Activated CD4-positive, CD25-positive, alpha-beta regulatory T cell treated with anti-CD3 and anti-CD28 coated beads, Interleukin-2, amount 50 U/mL, for 24 hours (primary cell): ENCODE measurements at regions not wholly inside any gene's neighbourhood (a gene's known extent, or its start where the extent isn't known, plus 50 kb on each side); places are given as distances from the start of the nearest gene placed in this dataset.
A peak's percentile ranks its signal among the peaks of the same experiment; 100 is the strongest.
"Not testable (repeated sequence)": the region's sequence is repeated elsewhere in the genome, so short reads cannot be mapped to it uniquely, and the experiment has no call there.

Experiments
- ATAC-seq, 2 donors: fragments of 150-1000 bp; cut with Tn5 transposase; one replicate each; pipeline ENCODE4 v1.10.0; 2021; ENCODE audit warnings: mild to moderate bottlenecking in 1 of 2, moderate library complexity in 1 of 2

DNA sequence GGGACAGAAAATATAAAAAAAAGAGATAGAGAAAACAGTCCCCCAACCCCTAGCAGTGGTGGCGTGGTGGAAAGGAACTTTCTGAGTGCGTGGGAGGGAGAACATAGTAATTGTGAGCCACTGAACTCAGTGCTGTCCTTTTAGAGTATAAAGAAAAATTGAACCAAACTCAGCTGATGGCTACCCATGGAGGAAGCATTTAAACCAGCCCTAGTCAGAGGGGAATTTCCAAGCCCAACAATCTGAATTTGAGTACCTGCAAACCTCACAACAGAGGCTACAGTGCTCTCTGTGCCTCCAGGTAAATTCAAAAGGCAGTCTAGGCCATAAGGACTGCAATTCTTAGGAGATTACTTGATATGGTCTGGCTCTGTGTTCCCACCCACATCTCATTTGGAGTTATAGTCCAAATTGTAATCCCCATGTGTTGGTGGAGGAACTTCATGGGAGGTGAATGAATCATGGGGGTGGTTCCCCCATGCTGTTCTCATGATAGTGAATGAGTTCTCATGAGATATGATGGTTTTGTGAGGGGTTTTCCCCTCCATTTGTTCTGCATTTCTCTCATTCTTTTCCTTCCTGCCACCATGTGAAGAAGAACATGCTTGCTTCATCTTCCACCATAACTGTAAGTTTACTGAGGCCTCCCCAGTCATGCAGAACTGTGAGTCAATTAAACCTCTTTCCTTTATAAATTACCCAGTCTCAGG lies 687.8 kb downstream of the FAM181B start:
- peak in 1 of 2 donors; percentile 10 for ATAC-seq

DNA sequence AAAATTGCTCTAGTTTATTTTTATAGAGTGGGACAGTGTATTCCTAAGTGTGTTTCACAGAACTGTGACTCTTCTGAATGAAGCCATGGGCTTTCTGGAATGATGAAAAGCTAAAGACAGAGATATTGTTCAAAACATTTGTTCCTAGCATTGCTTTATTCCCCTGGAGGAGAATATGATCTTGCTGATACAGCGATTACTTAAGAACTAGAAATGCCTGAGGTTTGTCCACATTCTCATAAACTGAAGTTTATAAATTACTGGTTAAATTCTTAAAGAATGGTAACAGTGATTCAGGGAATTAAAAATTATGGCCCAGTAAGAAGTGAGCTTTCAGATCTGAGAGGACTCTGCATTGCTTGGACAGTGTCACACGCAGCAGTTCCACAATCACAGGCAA lies 690.3 kb downstream of the FAM181B start:
- ATAC-seq = no peak

DNA sequence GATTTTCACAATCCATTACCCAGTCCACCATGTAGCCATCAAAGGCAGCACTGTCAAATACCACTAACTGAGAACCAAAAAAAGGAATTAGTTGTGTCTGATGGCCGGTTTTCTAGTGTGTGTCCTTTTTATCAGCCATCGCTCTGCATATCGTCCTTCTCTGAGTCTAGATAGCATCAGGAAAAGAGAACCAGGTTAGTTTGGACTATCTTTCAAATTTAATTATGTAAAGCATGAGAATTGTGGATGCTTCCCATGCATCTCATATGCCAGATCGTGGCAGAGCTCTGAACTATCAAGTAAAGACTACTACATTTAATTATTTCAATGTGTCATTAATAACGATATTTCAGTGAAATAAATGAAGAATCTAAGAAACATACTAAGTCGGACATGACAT lies 691.9 kb downstream of the FAM181B start:
- no peak for ATAC-seq

DNA sequence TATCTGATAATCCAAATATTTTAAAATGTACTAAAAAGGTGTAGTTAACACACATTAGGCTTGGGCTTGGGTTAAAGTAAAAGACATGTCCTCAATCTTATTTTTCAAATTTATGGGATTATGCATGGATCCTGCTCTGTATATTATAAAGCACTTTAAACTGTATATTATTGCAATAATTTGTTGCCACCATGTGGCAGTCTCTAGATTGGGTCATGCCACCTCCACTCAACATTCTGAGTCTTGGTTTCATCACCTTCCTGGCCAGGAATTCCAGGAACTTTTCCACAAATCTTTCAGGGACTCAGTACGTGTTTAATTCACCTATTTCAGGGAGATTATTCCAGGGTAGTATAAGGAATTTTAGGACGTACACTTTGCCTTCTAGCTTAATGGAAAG lies 695.5 kb downstream of the FAM181B start:
- ATAC-seq = no peak

DNA sequence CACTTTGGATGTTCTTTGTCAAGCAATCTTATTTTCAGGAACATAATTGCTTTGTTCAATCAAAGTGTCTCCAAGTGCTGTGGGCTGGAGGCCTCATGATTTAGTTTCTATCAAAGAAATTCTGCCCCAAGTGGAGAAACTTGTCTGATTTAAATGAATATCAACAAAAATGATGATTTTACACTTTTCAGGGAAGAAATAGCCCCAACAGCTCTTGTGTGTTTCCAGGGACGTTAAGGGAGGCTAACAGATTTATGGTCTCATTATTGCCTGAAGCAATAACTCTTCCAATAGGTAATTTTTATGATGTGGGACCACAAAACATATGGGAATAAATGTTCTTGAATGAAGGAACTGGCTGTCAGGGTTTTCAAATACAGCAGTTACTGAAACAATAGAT lies 699.1 kb downstream of the FAM181B start:
- ATAC-seq = no peak

DNA sequence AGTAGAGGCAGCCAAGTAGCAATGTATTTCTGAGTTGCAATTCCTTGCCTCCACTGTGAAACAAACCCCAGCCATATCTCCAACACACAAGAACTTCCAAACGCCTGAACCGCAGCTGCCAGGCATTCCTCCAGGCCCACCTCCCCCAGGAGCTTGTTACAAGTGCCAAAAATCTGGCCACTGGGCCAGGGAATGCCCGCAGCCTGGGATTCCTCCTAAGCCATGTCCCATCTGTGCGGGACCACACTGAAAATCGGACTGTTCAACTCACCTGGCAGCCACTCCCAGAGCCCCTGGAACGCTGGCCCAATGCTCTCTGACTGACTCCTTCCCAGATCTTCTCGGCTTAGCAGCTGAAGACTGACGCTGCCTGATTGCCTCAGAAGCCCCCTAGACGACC lies 706.3 kb downstream of the FAM181B start:
- not testable (repeated sequence) for ATAC-seq

DNA sequence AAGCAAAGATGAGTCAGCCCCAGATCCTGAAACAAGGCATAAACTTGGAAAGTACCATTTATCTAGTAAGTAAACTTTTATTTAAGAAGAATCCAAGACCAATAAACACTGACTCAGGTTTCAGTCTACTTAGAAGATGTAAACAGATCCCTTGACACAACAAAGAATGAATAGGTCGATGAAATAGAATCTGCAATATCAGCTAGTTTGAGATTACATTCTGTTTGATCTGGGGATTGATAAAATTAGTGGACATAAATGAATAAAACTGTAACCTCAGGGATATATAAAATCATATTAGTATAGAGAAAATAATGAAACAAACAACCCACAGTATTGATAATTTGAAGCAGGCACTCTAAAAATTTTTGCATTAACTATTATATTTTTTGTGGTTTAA lies 708.9 kb downstream of the FAM181B start:
- no peak for ATAC-seq

DNA sequence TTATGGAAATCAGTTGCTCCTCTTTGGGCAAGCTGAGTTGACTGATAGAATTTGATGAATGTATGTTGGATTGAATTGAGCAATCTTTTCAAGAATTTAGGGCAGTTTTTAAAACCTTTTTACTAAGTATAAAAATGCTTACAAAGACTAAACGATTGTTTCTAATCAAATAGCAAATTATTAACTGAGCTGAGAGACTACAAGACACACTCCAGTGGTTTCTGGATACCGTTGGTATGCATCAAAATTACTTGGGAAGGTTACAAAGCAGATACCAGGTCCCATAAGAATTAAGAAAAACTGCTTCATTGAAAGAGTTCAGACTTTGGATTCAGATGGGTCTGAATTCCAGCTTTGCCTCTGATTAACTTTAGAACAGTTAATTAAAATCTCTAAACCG lies 721.4 kb downstream of the FAM181B start:
- no peak for ATAC-seq

DNA sequence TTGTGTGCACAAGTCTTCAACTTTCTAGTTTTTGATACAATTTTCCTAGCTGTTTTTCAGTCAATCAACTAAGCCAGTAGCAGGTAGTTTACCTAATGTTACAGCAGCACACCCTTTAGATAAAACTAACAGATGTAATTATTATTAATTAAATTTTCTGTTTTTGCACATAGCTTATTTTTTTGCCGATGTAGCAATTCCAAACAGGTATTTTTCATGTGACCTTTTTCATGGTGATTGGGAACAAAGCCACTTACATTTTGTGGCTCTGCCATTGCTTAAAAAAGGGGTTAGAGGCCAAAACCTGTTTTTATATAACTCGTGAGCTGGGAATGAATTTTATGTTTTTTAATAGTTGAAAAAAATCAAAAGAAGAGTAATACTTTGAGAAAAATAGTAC lies 724.5 kb downstream of the FAM181B start:
- ATAC-seq = no peak

DNA sequence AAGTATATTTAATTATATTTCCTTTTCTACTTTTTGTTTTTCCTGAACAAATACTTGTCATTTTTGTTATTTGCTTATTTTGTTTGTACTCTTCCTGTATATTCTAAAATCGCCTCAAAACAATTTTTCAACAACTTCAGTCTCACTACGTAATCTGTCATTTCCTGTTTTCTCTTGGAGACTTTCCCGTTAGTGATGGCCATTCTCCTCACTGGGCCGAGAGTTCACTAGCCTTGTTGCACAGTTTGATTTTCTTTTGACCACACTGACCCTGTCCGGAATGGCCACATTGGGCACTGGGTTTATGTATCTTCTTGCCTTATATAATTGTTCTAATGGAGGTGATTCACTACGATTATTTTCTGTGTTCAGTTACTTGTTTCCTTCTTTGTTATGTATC lies 726.1 kb downstream of the FAM181B start:
- ATAC-seq = no peak

DNA sequence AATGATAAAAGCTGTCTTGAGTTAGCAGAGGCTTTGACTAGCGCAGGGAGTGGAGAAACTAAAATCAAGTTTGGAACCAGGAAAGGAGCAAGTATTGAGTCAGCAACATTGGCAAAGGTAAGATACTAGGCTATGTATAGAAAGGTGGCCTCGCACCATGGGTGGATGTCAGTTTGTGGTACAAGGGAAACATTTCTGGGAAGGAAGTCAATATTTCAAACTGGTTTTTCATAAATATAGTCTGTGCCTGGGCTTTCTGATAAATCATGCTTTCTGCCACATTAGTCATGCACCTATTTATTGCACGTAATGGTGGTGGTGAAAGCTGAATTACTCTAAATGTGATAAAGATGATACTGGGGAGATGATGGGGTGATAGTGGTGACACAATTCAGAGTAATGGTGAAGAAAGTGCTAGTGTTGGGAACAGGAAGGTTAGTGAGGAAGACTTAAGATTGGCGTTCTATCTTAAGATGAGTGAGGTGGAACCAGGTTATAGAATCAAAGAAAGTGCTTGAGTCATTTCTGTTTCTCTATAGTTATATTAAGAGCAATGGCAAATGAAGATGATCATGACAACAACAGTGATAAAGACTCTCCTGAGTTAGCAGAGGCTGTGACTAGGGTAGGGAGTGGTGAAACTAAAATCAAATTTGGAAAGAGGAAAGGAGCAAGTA lies 729.0 kb downstream of the FAM181B start:
- ATAC-seq = peak; percentile 68 to 73

DNA sequence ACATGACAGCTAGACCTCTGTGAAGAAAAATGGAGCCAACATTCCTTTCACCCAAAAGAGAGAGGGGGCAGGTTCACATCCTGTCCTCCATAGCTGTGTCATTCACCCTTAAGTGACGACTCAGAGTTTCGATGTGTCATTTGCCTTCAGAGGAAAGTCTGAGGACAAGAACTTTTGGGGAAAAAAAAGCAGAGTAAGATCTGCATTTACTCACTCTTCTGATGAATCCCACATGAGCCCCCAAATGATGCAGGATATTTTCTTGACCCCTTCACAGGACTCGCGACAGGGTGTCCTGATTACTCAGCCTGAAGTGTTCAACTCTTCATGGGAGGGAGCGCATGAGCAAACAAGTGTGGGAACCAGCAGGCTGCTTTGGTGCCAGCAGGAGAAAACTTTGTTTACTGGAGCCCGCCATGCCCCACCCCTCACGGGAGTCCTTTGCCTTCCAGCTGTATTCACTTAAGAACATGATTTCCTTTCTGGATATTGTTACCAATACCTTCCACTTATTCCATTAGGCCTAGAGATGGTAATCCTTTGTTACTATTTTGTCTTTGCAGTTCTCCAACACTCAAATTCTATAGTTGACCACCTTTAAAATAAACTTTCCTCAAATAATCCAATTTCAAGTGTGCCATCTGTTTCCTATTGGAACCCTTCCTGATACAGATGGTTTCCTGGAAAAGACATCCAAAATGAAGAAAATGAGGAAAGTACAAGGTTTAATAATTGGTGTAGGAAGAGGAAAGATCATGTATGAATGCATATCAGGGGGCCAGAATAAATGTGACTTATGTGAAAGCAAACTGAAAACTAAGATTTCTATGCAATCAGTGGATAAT lies 729.8 kb downstream of the FAM181B start:
- peak in 1 of 2 donors; percentile 7 for ATAC-seq

DNA sequence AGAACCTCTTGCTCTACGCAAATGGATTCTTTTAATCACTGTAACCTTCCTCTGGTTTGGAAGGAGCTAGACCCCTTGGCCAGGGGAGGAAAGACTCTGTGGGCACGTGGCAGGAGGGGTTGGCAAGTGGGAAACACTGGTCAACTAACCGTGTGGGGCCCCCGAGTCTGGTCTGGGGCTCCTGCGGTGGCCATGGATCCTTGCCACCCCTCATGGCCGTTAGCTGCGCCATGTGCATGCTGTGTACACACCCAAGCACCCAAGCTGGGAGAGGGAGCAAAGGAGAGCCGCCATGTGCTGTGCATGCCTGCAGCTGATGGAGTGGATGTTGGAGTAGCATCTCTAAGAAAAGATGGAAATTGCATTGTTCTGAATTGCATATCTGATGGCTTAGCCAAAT lies 730.6 kb downstream of the FAM181B start:
- ATAC-seq = no peak

DNA sequence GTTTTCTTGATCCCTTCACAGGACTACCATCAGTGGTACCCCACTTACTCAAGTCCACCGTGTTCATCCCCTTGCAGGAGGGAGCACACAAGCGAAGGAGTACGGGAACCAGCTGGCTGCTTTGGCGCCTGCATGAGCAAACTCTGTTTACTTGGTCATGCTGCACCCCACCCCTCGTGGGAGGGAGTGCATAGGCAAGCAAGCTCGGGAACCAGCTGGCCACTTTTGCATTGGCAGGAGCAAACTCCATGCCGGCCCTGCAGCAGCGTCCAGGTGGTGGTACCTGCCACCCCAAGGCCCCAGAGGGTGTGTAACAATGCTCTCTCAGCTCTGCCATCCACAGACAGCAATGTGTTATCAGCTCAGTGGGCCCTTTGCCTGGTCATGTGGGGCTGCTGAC lies 737.8 kb downstream of the FAM181B start:
- no peak for ATAC-seq

DNA sequence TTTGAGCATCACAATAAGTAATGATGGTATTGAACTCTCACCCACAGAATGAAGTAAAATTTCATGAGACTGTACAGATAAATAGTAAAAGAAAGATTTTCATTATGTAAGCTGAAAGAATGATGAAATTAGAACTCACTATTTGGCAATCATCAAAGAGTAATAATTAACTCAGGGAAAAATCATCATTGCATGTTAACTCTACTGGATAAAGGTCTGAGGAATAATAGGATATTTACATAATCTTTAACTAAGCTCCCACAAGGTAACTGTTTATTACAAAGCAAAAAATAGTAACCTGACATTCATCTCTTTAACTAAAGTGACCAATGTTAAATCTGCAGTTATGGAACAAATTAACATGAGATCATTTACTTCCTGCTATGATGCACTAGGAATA lies 739.9 kb downstream of the FAM181B start:
- ATAC-seq = no peak

DNA sequence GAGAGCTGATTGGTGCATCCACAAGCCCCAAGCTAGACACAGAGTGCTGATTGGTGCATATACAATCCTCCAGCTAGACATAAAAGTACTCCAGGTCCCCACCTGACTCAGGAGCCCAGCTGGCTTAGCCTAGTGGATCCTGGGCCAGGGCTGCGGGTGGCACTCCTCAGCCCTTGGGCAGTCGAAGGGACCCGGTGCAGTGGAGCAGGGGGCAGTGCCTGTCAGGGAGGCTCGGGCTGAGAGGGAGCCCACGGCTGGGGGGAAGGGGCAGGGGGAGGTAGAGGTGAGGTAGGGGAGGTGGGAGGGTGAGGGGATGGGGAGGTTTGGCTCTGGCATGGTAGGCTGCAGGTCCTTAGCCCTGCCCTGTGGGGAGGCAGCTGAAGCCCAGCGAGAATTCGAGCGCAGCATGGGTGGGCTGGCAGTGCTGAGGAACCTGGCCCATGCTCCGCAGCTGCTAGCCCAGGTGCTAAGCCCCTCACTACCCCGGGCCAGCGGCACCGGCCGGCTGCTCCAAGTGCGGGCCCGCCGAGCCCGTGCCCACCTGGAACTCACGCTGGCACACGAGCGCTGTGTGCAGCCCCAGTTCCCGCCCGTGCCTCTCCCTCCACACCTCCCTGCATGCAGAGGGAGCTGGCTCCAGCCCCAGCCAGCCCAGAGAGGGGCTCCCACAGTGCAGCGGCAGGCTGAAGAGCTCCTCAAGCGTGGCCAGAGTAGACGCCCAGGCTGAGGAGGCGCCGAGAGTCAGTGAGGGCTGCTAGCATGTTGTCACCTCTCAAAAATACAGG lies 742.8 kb downstream of the FAM181B start:
- no peak for ATAC-seq

DNA sequence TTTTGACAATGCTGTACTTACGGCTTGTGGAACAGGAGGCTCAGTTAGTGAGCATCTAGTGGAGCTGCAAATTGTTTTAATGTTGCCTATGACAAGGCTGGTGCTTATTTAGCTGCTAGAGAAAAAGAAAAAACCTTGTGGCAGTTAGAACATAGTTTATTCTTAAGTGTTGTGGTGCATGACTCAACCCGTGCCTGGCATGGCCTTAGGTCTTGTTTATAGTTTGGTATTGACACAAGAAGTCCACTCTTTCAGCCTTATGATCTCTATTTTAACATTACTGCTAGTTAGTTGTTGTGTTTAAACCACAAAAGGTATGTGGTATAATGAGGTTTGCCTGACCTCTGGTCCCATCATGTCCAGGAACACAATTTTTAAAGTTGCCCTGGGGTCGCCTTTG lies 744.6 kb downstream of the FAM181B start:
- ATAC-seq = no peak

DNA sequence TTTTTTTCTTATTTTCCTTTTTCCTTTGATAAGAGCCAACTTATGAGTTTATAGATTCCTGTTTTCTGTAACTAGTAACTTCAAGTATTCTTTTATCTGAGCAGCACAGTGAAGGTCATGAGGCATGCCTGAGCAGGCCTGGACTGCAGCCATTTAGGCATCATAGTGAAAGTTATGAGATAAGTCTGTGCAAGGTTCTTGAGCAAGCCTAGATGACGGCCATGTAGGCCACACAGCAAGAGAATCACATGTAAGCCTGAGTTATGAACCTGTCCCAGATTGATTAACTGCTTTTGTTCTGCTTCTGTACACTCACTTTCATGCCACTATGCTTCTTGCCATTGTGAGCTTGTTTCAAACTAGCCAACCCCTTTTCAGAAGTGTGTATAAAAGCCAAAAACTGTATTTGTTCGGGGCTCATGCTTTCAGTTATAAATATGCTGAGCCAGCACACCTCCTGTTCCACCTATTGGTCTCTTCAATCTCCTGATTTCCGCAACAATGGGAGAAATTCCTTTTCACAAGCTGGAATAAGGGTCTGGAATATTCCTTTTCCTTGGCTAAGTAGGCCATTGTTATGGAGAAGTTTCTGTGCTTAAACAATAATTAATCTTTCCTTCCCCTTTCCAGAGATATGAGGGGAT lies 745.7 kb downstream of the FAM181B start:
- no peak for ATAC-seq

DNA sequence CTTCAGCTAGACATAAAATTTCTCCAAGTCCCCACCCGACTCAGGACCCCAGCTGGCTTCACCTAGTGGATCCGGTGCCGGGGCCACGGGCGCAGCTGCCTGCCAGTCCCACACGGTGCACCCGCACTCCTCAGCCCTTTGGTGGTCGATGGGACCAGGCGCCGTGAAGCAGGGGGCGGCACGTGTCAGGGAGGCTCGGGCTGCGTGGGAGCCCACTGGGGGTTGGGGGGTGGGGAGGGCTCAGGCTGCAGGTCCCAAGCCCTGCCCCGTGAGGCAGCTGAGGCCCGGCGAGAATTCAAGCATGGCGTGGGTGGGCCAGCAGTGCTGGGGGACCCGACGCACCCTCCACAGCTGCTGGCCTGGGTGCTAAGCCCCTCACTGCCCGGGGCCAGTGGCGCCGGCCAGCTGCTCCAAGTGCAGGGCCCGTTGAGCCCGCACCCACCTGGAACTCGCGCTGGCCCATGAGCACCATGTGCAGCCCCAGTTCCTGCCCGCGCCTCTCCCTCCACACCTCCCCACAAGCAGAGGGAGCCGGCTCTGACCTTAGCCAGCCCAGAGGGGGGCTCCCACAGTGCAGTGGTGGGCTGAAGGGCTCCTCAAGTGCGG lies 747.0 kb downstream of the FAM181B start:
- no peak for ATAC-seq

DNA sequence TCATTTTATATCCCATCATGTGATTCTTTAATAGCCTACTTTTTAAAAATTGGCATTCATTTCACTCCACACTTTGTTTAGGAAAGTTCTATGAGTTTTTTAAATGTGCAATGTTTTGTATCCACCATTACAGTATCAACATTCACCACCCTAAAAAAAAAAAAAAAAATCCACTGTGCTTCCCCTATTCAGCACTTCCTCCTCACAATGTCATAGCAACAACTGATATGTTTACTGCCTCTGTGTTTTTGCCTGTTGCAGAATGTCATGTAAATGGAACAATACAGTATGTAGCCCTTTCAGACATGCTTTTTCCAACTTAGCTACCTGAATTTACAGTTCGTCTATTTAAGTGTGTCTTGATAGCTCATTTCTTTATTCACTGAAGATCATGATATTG lies 754.2 kb downstream of the FAM181B start:
- ATAC-seq = no peak

DNA sequence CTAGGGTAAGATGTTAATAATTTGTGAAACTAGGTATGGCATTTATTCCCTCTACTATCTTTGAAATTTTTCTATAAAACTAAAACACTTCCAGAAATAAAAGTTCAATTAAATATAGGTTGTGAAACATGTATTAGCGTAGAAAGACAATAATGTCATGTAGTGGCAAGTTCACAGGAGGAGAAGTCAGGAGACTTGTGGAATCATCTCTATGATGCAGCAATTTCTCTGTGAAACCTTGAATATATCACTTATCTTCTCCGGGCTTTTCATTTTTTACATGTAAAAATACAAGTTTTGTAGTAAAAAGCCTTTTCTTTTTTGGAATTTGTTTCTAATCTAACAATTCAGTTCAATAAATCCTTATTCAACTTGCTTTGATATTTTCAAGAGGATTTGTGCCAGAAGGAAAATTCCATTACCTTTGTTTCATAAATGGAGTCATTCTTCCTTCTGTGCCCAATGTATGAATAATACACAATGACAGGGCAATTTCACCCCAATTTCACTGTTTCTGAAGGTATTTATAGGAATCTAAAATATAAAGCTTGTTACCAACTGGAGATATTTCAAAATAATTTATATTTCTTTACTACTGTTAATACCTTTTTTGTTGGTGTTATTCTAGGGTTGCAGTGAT lies 758.3 kb downstream of the FAM181B start:
- ATAC-seq = no peak
